ENCODE measurements at regions not wholly inside any gene's neighbourhood (a gene's known extent, or its start where the extent isn't known, plus 50 kb on each side); places are given as distances from the start of the nearest gene placed in this dataset.

- TF ChIP-seq CTCF (IDR thresholded peaks at IDR 0.05) = no peak
- TF ChIP-seq POLR2A (IDR thresholded peaks at IDR 0.05) = no peak
- peak in 1 of 2 donors; percentile 25 for TF ChIP-seq POLR2AphosphoS5 (IDR thresholded peaks at IDR 0.05)
Observed at GRCh38 chr7:130929896-130930659, 196.1 kb upstream of the KLF14 start.

All from upper lobe of left lung (tissue), 4 donors.